T-helper 22 cell (primary cell): ENCODE measurements at regions not wholly inside any gene's neighbourhood (a gene's known extent, or its start where the extent isn't known, plus 50 kb on each side); places are given as distances from the start of the nearest gene placed in this dataset.

Source experiments
- DNase-seq: peaks from one replicate; pipeline ENCODE4 v3.0.0-alpha.2; 2020; ENCODE audit warnings: low read depth

GRCh38 chr6:14254505-14254904, 136.9 kb downstream of the CD83 start:
- DNase-seq, result no peak

- DNase-seq, result no peak
Measured at GRCh38 chr6:14255916-14256315, 138.3 kb downstream of the CD83 start.

- no peak for DNase-seq
Measured at GRCh38 chr6:14258117-14258516, 140.5 kb downstream of the CD83 start.

GRCh38 chr6:14258695-14259593, 141.4 kb downstream of the CD83 start:
- DNase-seq, result no peak

- no peak for DNase-seq
Measured at GRCh38 chr6:14259594-14260152, 142.1 kb downstream of the CD83 start.

GRCh38 chr6:14260839-14261238, 143.3 kb downstream of the CD83 start:
- DNase-seq, result no peak

GRCh38 chr6:14263881-14264424, 146.4 kb downstream of the CD83 start:
- DNase-seq, result no peak

- DNase-seq, result no peak
Measured at GRCh38 chr6:14265049-14266021, 147.8 kb downstream of the CD83 start.

- no peak for DNase-seq
Measured at GRCh38 chr6:14266266-14266665, 148.7 kb downstream of the CD83 start.

GRCh38 chr6:14267885-14268660, 150.5 kb downstream of the CD83 start:
- DNase-seq, result no peak

- no peak for DNase-seq
Measured at GRCh38 chr6:14269436-14269835, 151.9 kb downstream of the CD83 start.

GRCh38 chr6:14270142-14270893, 152.7 kb downstream of the CD83 start:
- DNase-seq, result no peak

- DNase-seq, result peak; percentile 19
Measured at GRCh38 chr6:14270925-14271788, 153.6 kb downstream of the CD83 start.

GRCh38 chr6:14271789-14272736, 154.5 kb downstream of the CD83 start:
- no peak for DNase-seq

- no peak for DNase-seq
Measured at GRCh38 chr6:14272737-14273085, 155.1 kb downstream of the CD83 start.

GRCh38 chr6:14273191-14273590, 155.6 kb downstream of the CD83 start:
- no peak for DNase-seq

- no peak for DNase-seq
Measured at GRCh38 chr6:14274016-14274415, 156.4 kb downstream of the CD83 start.
